ENCODE measurements at regions not wholly inside any gene's neighbourhood (a gene's known extent, or its start where the extent isn't known, plus 50 kb on each side); places are given as distances from the start of the nearest gene placed in this dataset.

DNA sequence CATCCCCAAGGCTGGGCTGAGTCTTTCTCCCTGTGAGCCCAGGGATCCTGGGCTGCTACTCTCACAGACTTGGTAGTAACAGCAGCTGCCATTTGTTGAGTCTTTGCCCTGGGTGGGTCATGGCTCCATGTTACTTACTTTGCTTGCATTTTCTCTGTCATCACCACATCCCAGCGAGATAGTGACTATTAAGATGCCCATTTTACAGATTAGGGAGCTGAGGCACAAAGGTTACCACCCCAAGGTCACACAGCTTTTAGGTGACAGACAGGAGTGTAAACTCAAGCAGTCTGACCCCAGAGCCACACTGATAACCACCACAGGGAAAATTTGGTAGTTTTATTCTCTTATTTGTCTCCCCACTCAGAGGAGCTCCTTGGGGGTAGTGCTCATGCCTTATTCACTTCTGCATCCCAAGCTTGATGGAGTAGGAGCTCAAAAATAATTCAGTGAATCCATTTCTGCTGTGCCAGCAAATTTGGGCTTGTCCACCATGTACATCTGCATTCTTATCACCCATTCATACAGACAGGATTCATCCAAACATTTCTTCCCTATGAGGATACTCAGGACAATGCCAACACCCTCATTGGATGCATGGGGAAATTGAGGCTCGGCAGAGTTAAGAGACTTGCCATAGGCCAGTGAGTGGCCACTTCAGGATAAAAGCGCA is 263.2 kb downstream of the CBLN1 start:
- H3K9ac ChIP-seq (ENCODE audit: low read depth in 1 of 2, low read length in 2 of 2): no peak overlapping the region

More for the DNA sequence above, 263.2 kb downstream of the CBLN1 start:
- Histone ChIP-seq H3K4me3 (ENCODE audit: low read depth in 1 of 3, low read length in 3 of 3) (no peak overlapping the region), H3K9me3 (ENCODE audit: control insufficient read depth in 4 of 4, low read length in 3 of 4) (no peaks in the 10 kb centered on the region), H3K27ac (ENCODE audit: low read depth in 1 of 2, low read length in 2 of 2) (no peak overlapping the region), H3K4me1 (ENCODE audit: control insufficient read depth in 4 of 4, insufficient read depth in 4 of 4, low read length in 3 of 4) (no peaks in the 10 kb centered on the region), H3K27me3 (ENCODE audit: control insufficient read depth in 4 of 4, insufficient read depth in 4 of 4, low read length in 3 of 4) (peaks cover 0 to 3% (median 0%) of the 10 kb centered on the region in 4 donors), H3K36me3 (ENCODE audit: control insufficient read depth in 4 of 4, insufficient read depth in 3 of 4, low read depth in 1 of 4, low read length in 3 of 4) (no peaks in the 10 kb centered on the region)
- no peak for DNase-seq (ENCODE audit: low spot score)
- TF ChIP-seq YY1 (IDR thresholded peaks at IDR 0.05): no peak
- no peak for TF ChIP-seq MAX (IDR thresholded peaks at IDR 0.05)
- TF ChIP-seq HNF4G (IDR thresholded peaks at IDR 0.05): no peak
- TF ChIP-seq ATF3 (IDR thresholded peaks at IDR 0.05): no peak
- TF ChIP-seq SP1 (IDR thresholded peaks at IDR 0.05): no peak
- TF ChIP-seq RAD21 (IDR thresholded peaks at IDR 0.05): no peak
- no peak for TF ChIP-seq HNF4A (conservative IDR thresholded peaks at IDR 0.05)
- TF ChIP-seq FOXA1 (IDR thresholded peaks at IDR 0.05): no peak
- no peak for TF ChIP-seq RXRA (IDR thresholded peaks at IDR 0.05)
- no peak for TF ChIP-seq GABPA (IDR thresholded peaks at IDR 0.05 in 1 of 2, conservative IDR thresholded peaks at IDR 0.05 in 1 of 2)
- no peak for TF ChIP-seq JUND (IDR thresholded peaks at IDR 0.05)
- TF ChIP-seq TAF1 (conservative IDR thresholded peaks at IDR 0.05): no peak
- TF ChIP-seq FOXA2 (IDR thresholded peaks at IDR 0.05): no peak
- no peak for TF ChIP-seq CTCF (IDR thresholded peaks at IDR 0.05; ENCODE audit: low read depth, low read length, missing input control)
- no peak for TF ChIP-seq NR2F2 (IDR thresholded peaks at IDR 0.05)
- TF ChIP-seq, protein P1, sequence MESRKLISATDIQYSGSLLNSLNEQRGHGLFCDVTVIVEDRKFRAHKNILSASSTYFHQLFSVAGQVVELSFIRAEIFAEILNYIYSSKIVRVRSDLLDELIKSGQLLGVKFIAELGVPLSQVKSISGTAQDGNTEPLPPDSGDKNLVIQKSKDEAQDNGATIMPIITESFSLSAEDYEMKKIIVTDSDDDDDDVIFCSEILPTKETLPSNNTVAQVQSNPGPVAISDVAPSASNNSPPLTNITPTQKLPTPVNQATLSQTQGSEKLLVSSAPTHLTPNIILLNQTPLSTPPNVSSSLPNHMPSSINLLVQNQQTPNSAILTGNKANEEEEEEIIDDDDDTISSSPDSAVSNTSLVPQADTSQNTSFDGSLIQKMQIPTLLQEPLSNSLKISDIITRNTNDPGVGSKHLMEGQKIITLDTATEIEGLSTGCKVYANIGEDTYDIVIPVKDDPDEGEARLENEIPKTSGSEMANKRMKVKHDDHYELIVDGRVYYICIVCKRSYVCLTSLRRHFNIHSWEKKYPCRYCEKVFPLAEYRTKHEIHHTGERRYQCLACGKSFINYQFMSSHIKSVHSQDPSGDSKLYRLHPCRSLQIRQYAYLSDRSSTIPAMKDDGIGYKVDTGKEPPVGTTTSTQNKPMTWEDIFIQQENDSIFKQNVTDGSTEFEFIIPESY (IDR thresholded peaks at IDR 0.05): no peak
- TF ChIP-seq EGR1 (IDR thresholded peaks at IDR 0.05; ENCODE audit: low read depth in 2 of 2): no peak
- TF ChIP-seq, protein P2, sequence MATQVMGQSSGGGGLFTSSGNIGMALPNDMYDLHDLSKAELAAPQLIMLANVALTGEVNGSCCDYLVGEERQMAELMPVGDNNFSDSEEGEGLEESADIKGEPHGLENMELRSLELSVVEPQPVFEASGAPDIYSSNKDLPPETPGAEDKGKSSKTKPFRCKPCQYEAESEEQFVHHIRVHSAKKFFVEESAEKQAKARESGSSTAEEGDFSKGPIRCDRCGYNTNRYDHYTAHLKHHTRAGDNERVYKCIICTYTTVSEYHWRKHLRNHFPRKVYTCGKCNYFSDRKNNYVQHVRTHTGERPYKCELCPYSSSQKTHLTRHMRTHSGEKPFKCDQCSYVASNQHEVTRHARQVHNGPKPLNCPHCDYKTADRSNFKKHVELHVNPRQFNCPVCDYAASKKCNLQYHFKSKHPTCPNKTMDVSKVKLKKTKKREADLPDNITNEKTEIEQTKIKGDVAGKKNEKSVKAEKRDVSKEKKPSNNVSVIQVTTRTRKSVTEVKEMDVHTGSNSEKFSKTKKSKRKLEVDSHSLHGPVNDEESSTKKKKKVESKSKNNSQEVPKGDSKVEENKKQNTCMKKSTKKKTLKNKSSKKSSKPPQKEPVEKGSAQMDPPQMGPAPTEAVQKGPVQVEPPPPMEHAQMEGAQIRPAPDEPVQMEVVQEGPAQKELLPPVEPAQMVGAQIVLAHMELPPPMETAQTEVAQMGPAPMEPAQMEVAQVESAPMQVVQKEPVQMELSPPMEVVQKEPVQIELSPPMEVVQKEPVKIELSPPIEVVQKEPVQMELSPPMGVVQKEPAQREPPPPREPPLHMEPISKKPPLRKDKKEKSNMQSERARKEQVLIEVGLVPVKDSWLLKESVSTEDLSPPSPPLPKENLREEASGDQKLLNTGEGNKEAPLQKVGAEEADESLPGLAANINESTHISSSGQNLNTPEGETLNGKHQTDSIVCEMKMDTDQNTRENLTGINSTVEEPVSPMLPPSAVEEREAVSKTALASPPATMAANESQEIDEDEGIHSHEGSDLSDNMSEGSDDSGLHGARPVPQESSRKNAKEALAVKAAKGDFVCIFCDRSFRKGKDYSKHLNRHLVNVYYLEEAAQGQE (IDR thresholded peaks at IDR 0.05): no peak
- 48% methylated on average over 3 of the region's 3 CpGs for WGBS
